Thyroid gland (tissue), 4 donors: ENCODE measurements at regions not wholly inside any gene's neighbourhood (a gene's known extent, or its start where the extent isn't known, plus 50 kb on each side); places are given as distances from the start of the nearest gene placed in this dataset. TPM values are rescaled to one million over a fixed set of nuclear protein-coding genes. Genes with fewer than 3 reads are reported as not detected.

Experiments
- DNase-seq, 2 donors: peaks; one replicate each; pipeline ENCODE4 v3.0.0-alpha.2; 2019
- H3K27ac ChIP-seq, 3 donors: fragments of 200-600 bp; sonication (generic); 1 replicate in 2 of 3; 2 replicates in 1 of 3; pipeline ENCODE4 v1.5.1; 2016 to 2019; ENCODE audit warnings: mild to moderate bottlenecking in 1 of 3, moderate library complexity in 1 of 3
- H3K27me3 ChIP-seq: fragments of 200-600 bp; sonication (generic); one replicate; pipeline ENCODE4 v1.5.1; 2019
- H3K36me3 ChIP-seq, 2 donors: fragments of 200-600 bp; sonication (generic); one replicate each; pipeline ENCODE4 v1.5.1; 2016 to 2019
- H3K4me1 ChIP-seq, 2 donors: fragments of 200-600 bp; sonication (generic); one replicate each; pipeline ENCODE4 v1.5.1; 2017 to 2019
- H3K4me3 ChIP-seq, 3 donors: fragments of 200-600 bp; sonication (generic); replicated peaks in 1 of 3; 1 replicate in 2 of 3; 2 replicates in 1 of 3; pipeline ENCODE4 v1.5.1; 2016; ENCODE audit warnings: mild to moderate bottlenecking in 1 of 3
- H3K9me3 ChIP-seq: fragments of 200-600 bp; sonication (generic); one replicate; pipeline ENCODE4 v1.5.1; 2017
- POLR2A ChIP-seq, 2 donors: fragments of 450-650 bp; IDR thresholded peaks; one replicate each; pipeline ENCODE4 v1.6.1; 2017; ENCODE audit warnings: antibody characterized with exemption in 2 of 2, mild to moderate bottlenecking in 2 of 2, moderate library complexity in 1 of 2
- WGBS, 2 donors: methylation state at CpG; one replicate each; pipeline ENCODE4 v1.1.5; 2017; 5-methylcytosine and 5-hydroxymethylcytosine counted together
- intact Hi-C: fragments of 100-400 bp; cut with DNase I; formaldehyde crosslinking; loops from one replicate; pipeline ENCODE4 v1.15.1; 2023
- small RNA-seq: library from RNA; depleted of rRNA; stranded (forward); fragments of <200 nt; gene quantifications from one replicate; pipeline ENCODE3, GENCODE V24; 2016
- TF ChIP-seq, protein P1 (sequence below), 6 experiments: fragments of 200-600 bp in 3 of 6; fragments of 450-650 bp in 3 of 6; sonication (generic) in 3 of 6; IDR thresholded peaks; one replicate each; pipeline ENCODE4 v1.5.1; 2016 to 2019; ENCODE audit warnings: antibody characterized with exemption in 6 of 6, mild to moderate bottlenecking in 2 of 6, inconsistent platforms in 1 of 6, moderate library complexity in 1 of 6

DNA sequence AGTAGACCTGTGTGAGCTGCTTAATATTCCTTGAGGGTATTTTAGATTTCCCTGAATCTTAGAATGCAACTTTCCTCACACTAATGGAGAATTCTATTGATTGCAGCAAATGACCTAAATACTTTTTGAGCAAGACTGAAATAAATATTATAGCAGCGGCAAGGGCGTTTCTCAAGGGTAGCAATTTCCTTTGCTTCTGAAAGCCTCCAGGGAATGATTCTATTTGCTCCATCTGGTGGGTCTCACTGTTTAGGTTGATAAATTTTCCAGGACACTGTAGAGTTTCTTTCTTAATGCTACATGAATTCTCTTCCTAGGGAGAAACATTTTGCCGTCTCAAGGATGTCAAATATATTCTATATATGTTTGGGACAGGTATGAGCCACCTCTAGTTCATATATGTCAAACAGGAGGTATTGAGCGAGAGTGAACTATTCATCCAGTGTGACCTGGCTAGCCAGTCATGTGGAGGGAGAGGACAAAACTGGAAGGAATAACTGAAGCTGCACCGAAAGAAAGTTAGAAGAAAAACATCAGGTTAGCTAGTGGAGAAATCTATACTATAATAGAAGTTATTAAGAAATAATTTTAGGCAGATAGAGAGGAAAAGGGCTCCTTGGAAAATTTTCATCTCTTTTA lies 57.9 kb upstream of the FZD8 start:
- Histone ChIP-seq H3K4me3 (no peak overlapping the region), H3K27me3 (no peaks in the 10 kb centered on the region), H3K36me3 (no peaks in the 10 kb centered on the region), H3K9me3 (no peaks in the 10 kb centered on the region), H3K4me1 (no peaks in the 10 kb centered on the region), H3K27ac (no peak overlapping the region)
- no peak for DNase-seq
- no peak for TF ChIP-seq POLR2A (IDR thresholded peaks at IDR 0.05)
- TF ChIP-seq, protein P1, sequence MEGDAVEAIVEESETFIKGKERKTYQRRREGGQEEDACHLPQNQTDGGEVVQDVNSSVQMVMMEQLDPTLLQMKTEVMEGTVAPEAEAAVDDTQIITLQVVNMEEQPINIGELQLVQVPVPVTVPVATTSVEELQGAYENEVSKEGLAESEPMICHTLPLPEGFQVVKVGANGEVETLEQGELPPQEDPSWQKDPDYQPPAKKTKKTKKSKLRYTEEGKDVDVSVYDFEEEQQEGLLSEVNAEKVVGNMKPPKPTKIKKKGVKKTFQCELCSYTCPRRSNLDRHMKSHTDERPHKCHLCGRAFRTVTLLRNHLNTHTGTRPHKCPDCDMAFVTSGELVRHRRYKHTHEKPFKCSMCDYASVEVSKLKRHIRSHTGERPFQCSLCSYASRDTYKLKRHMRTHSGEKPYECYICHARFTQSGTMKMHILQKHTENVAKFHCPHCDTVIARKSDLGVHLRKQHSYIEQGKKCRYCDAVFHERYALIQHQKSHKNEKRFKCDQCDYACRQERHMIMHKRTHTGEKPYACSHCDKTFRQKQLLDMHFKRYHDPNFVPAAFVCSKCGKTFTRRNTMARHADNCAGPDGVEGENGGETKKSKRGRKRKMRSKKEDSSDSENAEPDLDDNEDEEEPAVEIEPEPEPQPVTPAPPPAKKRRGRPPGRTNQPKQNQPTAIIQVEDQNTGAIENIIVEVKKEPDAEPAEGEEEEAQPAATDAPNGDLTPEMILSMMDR (IDR thresholded peaks at IDR 0.05) = no peak
- intact Hi-C loops = no loop called here
- 86 to 93% methylated on average over 5 of the region's 5 CpGs for WGBS, 2 donors

DNA sequence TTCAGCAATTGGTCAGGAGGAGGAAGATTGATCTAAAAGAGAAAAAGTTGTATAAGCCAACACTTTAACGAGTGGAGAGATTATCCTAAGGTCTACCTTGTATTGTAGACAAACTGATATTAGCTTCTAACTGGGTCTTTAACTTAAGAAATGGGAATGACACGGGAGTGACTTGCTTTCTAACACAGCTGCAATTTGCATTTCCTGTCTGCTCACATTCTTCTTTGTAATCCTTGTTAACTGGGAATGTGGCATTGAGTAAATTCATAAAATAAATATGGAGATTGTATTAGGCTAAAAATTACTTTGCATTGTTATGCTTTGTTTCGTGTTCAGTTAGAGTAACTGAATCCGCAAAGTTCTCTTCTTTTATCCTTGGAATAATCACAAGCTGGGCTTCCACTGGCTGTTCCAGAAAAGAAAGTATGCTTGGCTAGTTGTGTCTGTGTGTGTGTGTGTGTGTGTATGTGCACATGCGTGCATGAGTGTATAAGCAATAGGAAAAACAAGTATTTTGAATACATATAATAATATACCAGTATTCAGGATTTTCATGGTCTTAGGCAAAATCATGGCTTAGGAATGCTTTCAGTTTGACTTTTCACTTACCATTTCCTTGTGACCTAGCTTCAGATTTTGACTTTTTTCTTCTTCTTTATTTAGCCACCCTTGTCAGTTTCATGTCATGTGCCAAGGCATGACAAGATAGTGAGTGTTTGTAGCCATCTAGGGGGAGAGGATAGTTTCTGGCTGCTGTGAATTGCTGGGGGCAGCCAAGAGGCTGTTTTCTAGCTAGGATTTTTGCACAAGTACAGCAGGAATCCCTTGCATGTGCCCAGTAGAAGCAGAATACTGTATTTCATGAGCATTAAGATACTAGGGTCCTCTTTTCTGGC lies 54.5 kb upstream of the FZD8 start:
- no peaks in the 10 kb centered on the region for H3K9me3 ChIP-seq
- no peaks in the 10 kb centered on the region for H3K36me3 ChIP-seq
- no peak overlapping the region for H3K4me3 ChIP-seq
- TF ChIP-seq, protein P1 (IDR thresholded peaks at IDR 0.05) = no peak
- WGBS, 2 donors = 69 to 73% methylated on average over 5 of the region's 5 CpGs
- H3K27me3 ChIP-seq = no peaks in the 10 kb centered on the region
- DNase-seq = no peak
- intact Hi-C loops = no loop called here
- H3K27ac ChIP-seq = no peak overlapping the region
- no peaks in the 10 kb centered on the region for H3K4me1 ChIP-seq

GRCh38 chr10:35693800-35694199 lies 51.7 kb upstream of the FZD8 start:
- Histone ChIP-seq H3K4me1 (no peaks in the 10 kb centered on the region), H3K27ac (no peak overlapping the region), H3K27me3 (no peaks in the 10 kb centered on the region), H3K9me3 (no peaks in the 10 kb centered on the region), H3K4me3 (no peak overlapping the region), H3K36me3 (no peaks in the 10 kb centered on the region)
- 93 to 94% methylated on average over 6 of the region's 6 CpGs for WGBS, 2 donors
- TF ChIP-seq, protein P1 (IDR thresholded peaks at IDR 0.05) = no peak
- no peak for TF ChIP-seq POLR2A (IDR thresholded peaks at IDR 0.05)
- intact Hi-C loops = no loop called here
- no peak for DNase-seq

Small RNA genes in the stretch of these regions (small RNA-seq; reads per million reads assigned to genes)
- gene RF00019 (not detected), gene RF00561 (not detected)
